SU-DHL-6 (cell line): ENCODE measurements at regions not wholly inside any gene's neighbourhood (a gene's known extent, or its start where the extent isn't known, plus 50 kb on each side); places are given as distances from the start of the nearest gene placed in this dataset.

ENCODE experiments used
- H2AFZ ChIP-seq: fragments of 200-600 bp; sonication (generic); 2 replicates; pipeline ENCODE4 v1.6.1; 2014; ENCODE audit warnings: low read depth, mild to moderate bottlenecking, moderate library complexity, mixed read lengths, antibody characterized with exemption, low read length; ENCODE audit not compliant: severe bottlenecking
- H3F3A ChIP-seq: fragments of 200-600 bp; shearing (Covaris generic); 2 replicates; pipeline ENCODE4 v1.6.0; 2016; ENCODE audit warnings: antibody characterized with exemption, mild to moderate bottlenecking; ENCODE audit not compliant: insufficient read depth
- H3K27ac ChIP-seq: fragments of 200-600 bp; sonication (generic); 2 replicates; pipeline ENCODE4 v1.5.1; 2016; ENCODE audit warnings: low read depth, mild to moderate bottlenecking, low read length, moderate library complexity, mixed read lengths
- H3K27me3 ChIP-seq: fragments of 200-600 bp; sonication (generic), shearing (Covaris generic); 2 replicates; pipeline ENCODE4 v1.6.0; 2014; ENCODE audit warnings: mild to moderate bottlenecking, low read length
- H3K36me3 ChIP-seq: fragments of 200-600 bp; sonication (generic); 2 replicates; pipeline ENCODE4 v1.6.1; 2014; ENCODE audit warnings: mild to moderate bottlenecking, low read length, mixed read lengths
- H3K4me2 ChIP-seq: fragments of 300-600, 200-600 bp; shearing (Covaris generic), sonication (generic); 2 replicates; pipeline ENCODE4 v1.6.0; 2014; ENCODE audit warnings: low read length, low read depth, mild to moderate bottlenecking; ENCODE audit not compliant: poor library complexity, severe bottlenecking
- H3K4me3 ChIP-seq: fragments of 200-600 bp; sonication (generic); 2 replicates; pipeline ENCODE4 v1.5.1; 2014; ENCODE audit warnings: antibody characterized with exemption, low read length, mild to moderate bottlenecking, mixed read lengths; ENCODE audit not compliant: insufficient read depth, poor library complexity, severe bottlenecking
- H3K79me2 ChIP-seq: fragments of 200-600 bp; sonication (generic); 2 replicates; pipeline ENCODE4 v1.6.1; 2014; ENCODE audit warnings: mild to moderate bottlenecking, low read length, moderate library complexity; ENCODE audit not compliant: insufficient read depth
- H3K9ac ChIP-seq: fragments of 200-600 bp; sonication (generic); 2 replicates; pipeline ENCODE4 v1.7.0; 2014; ENCODE audit warnings: mild to moderate bottlenecking, low read length
- H3K9me2 ChIP-seq: fragments of 200-600 bp; sonication (generic); replicated peaks from 2 replicates; pipeline ENCODE4 v1.6.1; 2014; ENCODE audit warnings: low read length; ENCODE audit not compliant: insufficient read depth
- H3K9me3 ChIP-seq: fragments of 200-600 bp; sonication (generic); 2 replicates; pipeline ENCODE4 v1.6.1; 2014; ENCODE audit warnings: low read length, mixed read lengths; ENCODE audit not compliant: insufficient read depth
- H4K20me1 ChIP-seq: fragments of 200-600 bp; sonication (generic); 2 replicates; pipeline ENCODE4 v1.6.1; 2014; ENCODE audit warnings: low read depth, mild to moderate bottlenecking, antibody characterized with exemption, low read length, moderate library complexity, mixed read lengths
- EZH2phosphoT487 ChIP-seq: fragments of 200-600 bp; sonication (generic), shearing (Covaris generic); conservative IDR thresholded peaks from 2 replicates; pipeline ENCODE4 v1.6.1; 2018; ENCODE audit warnings: mild to moderate bottlenecking, antibody characterized with exemption, low read length, moderate library complexity, mixed read lengths
- TF ChIP-seq, protein P1 (sequence below): fragments of 200-600 bp; sonication (generic); IDR thresholded peaks from one replicate; pipeline ENCODE4 v1.5.1; 2017; ENCODE audit warnings: antibody characterized with exemption, mild to moderate bottlenecking, low read length, moderate library complexity; ENCODE audit not compliant: insufficient read depth, poor library complexity, severe bottlenecking

GRCh38 chr20:55730321-55730720, 275.0 kb downstream of the CBLN4 start:
- Histone ChIP-seq H3K79me2 (no peaks in the 10 kb centered on the region), H3F3A (no peaks in the 10 kb centered on the region), H3K4me2 (no peak overlapping the region), H3K9me3 (no peaks in the 10 kb centered on the region), H4K20me1 (no peaks in the 10 kb centered on the region), H3K27ac (no peak overlapping the region), H3K9me2 (no peaks in the 10 kb centered on the region), H3K4me3 (no peak overlapping the region), H2AFZ (no peak overlapping the region), H3K36me3 (no peaks in the 10 kb centered on the region), H3K27me3 (no peaks in the 10 kb centered on the region), H3K9ac (no peak overlapping the region)
- TF ChIP-seq, protein P1, sequence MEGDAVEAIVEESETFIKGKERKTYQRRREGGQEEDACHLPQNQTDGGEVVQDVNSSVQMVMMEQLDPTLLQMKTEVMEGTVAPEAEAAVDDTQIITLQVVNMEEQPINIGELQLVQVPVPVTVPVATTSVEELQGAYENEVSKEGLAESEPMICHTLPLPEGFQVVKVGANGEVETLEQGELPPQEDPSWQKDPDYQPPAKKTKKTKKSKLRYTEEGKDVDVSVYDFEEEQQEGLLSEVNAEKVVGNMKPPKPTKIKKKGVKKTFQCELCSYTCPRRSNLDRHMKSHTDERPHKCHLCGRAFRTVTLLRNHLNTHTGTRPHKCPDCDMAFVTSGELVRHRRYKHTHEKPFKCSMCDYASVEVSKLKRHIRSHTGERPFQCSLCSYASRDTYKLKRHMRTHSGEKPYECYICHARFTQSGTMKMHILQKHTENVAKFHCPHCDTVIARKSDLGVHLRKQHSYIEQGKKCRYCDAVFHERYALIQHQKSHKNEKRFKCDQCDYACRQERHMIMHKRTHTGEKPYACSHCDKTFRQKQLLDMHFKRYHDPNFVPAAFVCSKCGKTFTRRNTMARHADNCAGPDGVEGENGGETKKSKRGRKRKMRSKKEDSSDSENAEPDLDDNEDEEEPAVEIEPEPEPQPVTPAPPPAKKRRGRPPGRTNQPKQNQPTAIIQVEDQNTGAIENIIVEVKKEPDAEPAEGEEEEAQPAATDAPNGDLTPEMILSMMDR: no peak
- no peak for TF ChIP-seq EZH2phosphoT487

DNA sequence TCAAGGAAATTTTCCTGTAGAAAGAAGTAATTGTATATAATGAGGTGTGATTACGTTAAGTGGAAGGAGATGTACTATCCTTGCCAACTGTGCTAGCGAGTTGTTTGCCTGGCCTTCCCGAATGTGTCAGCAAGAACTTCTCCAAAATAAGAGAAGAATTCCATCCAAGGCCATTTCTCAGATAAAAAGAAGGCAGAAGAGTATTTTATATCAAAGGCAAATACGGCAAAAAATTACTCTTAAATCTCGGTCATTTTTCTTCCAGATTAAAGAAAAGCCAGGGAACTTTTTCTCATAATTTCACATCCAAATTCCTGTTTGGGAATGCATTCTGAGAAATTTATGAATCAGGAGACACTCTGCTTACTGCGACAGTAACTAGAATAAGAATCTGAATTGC, 290.6 kb downstream of the CBLN4 start:
- Histone ChIP-seq H4K20me1 (no peaks in the 10 kb centered on the region), H3K27me3 (no peaks in the 10 kb centered on the region), H3F3A (no peaks in the 10 kb centered on the region), H3K9me3 (no peaks in the 10 kb centered on the region), H3K36me3 (no peaks in the 10 kb centered on the region), H3K9me2 (no peaks in the 10 kb centered on the region), H3K9ac (no peak overlapping the region), H3K4me2 (no peak overlapping the region), H3K79me2 (no peaks in the 10 kb centered on the region), H3K4me3 (no peak overlapping the region), H3K27ac (no peak overlapping the region), H2AFZ (no peak overlapping the region)
- TF ChIP-seq EZH2phosphoT487: no peak
- TF ChIP-seq, protein P1: no peak

- no peak overlapping the region for H2AFZ ChIP-seq
- no peak overlapping the region for H3K27ac ChIP-seq
- H3K27me3 ChIP-seq: no peaks in the 10 kb centered on the region
- no peak for TF ChIP-seq EZH2phosphoT487
- TF ChIP-seq, protein P1: no peak
- no peaks in the 10 kb centered on the region for H3K79me2 ChIP-seq
- no peaks in the 10 kb centered on the region for H4K20me1 ChIP-seq
- H3K4me3 ChIP-seq: no peak overlapping the region
- no peak overlapping the region for H3K4me2 ChIP-seq
- H3K9ac ChIP-seq: no peak overlapping the region
- H3K9me3 ChIP-seq: no peaks in the 10 kb centered on the region
- H3F3A ChIP-seq: no peaks in the 10 kb centered on the region
- no peaks in the 10 kb centered on the region for H3K36me3 ChIP-seq
- H3K9me2 ChIP-seq: no peaks in the 10 kb centered on the region
Measured at GRCh38 chr20:55714082-55714481, 291.2 kb downstream of the CBLN4 start.

GRCh38 chr20:55704458-55704857, 300.9 kb downstream of the CBLN4 start:
- no peak overlapping the region for H2AFZ ChIP-seq
- no peak for TF ChIP-seq EZH2phosphoT487
- TF ChIP-seq, protein P1: no peak

More at GRCh38 chr20:55704458-55704857, 300.9 kb downstream of the CBLN4 start:
- Histone ChIP-seq H3K9me3 (no peaks in the 10 kb centered on the region), H3K4me3 (no peak overlapping the region), H4K20me1 (no peaks in the 10 kb centered on the region), H3K9me2 (no peaks in the 10 kb centered on the region), H3K36me3 (no peaks in the 10 kb centered on the region), H3K4me2 (no peak overlapping the region), H3F3A (no peaks in the 10 kb centered on the region), H3K27ac (no peak overlapping the region), H3K9ac (no peak overlapping the region), H3K79me2 (no peaks in the 10 kb centered on the region), H3K27me3 (no peaks in the 10 kb centered on the region)
